ENCODE measurements at regions not wholly inside any gene's neighbourhood (a gene's known extent, or its start where the extent isn't known, plus 50 kb on each side); places are given as distances from the start of the nearest gene placed in this dataset.
"Not testable (repeated sequence)": the region's sequence is repeated elsewhere in the genome, so short reads cannot be mapped to it uniquely, and the experiment has no call there.

DNA sequence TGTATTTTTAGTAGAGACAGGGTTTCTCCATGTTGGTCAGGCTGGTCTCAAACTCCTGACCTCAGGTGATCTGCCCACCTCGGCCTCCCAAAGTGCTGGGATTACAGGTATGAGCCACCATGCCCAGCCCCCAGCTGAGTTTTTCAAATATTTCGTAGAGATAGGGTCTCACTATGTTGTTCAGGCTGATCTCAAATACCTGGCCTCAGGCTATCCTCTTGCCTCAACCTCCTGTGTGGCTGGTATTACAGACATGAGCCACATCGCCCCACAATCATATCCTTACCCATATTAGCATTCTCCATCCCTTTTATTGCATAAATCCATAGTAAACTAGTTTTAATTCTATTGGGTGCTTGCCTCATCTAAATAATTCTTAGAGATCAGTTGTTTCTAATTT lies 157.6 kb upstream of the HEY2 start:
- DNase-seq (ENCODE audit: low read depth): not testable (repeated sequence)

DNA sequence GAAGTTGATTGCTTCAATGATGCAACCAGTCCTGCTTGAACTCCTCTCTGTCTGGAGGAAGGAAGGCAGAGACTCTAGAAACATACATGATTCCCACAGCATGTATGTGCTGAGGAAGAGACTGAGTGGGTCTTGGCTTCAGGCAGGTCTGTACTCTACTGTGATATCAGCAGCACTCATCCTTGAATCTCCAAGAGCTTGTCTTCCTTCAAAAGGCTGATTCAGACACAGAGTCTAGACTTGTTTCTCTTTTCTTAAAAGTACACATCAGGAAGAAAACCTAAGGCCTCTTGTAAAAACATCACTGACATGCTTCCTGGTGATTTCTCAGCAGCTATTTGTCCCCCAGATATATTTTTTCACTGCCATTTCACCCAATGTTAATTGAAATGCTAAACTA lies 155.7 kb upstream of the HEY2 start:
- no peak for DNase-seq (ENCODE audit: low read depth)

DNA sequence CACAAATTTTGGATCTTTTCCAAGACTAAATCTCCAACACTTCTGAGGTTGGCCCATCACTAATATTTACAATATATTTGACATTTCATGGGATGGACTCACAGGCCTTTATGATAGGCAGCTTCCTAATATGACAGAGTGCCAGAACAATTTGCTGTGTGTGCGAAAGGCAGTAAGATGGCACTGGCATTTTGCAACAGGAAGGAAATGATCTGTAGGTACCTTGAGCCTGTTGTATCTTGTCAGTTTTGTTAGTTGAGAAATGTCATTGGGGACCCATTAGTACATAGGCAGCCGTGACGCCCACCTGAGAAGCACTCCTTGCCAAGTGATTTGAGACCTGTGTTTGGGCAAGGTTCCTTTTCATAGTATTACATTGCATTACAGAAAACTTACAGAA lies 153.4 kb upstream of the HEY2 start:
- no peak for DNase-seq (ENCODE audit: low read depth)

DNA sequence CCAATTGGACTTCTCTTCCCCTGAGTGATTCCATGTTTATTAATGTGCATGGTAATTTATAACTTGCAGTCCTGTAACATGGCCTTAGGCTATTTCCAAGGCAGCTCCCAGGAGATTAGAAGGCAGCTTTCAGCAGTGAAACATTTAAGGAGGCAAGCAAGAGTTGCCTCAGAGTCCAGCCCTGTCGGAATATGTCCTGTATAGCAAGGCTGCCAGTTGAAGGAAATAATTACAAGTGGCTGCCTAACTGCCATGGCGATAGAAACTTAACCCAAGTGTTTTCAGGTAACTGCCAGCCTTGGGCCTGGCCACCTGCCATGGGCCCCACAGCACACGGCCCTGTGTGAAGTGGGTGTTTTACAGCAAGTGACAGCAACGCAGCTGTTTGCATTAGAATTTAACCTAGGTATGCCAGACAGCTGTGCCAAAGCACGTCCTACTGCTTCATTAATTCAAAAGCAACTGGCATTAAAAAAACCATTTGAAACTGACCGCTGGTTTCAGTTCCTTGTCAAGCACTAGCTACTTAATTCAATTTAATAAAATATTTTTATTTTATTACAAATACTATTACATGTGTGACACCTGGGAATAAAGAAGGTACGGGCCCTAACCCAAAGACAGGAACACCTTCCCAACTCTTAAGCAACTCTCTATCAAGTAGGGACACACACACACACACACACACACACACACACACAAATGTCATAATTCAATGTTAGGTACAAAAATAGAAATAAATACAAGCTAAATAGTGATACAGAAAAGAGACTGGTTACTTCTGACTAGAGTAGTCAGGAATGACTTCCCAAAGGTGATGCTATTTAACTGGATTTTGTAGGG lies 151.8 kb upstream of the HEY2 start:
- no peak for DNase-seq (ENCODE audit: low read depth)

DNA sequence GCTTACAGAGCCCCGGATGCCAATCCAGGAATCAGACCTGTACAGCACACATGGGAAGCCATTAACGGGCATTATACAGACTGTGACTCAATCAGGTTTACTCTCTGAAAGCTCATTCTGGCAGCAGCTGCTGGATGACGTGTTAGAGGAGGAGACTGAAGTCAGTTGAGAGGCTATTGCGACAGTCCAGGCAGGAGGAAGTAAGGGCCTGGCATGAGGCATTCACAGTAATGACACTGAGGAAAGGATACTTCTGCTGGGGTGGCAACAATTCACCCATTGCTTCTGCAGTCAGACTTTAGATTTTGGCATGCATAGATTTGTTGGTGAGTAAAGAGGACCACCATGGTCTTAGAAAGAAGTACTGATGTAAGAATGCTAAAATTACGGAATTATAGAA lies 151.0 kb upstream of the HEY2 start:
- DNase-seq (ENCODE audit: low read depth): peak; percentile 58

DNA sequence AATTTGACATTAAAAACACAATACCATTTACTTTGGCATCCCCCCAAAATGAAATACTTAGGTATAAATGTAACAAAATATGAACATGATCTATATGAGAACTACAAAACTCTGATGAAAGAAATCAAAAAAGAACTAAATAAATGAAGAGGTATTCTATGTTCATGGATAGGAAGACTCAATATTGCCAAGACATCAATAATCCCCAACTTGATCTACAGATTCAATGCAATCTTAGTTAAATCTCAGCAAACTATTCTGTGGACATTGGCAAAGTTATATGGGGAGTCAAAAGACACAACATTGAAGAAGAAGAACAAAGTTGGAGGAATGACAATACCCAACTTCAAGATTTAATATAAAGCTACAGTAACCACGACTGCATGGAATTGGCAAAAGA lies 145.2 kb upstream of the HEY2 start:
- no peak for DNase-seq (ENCODE audit: low read depth)

DNA sequence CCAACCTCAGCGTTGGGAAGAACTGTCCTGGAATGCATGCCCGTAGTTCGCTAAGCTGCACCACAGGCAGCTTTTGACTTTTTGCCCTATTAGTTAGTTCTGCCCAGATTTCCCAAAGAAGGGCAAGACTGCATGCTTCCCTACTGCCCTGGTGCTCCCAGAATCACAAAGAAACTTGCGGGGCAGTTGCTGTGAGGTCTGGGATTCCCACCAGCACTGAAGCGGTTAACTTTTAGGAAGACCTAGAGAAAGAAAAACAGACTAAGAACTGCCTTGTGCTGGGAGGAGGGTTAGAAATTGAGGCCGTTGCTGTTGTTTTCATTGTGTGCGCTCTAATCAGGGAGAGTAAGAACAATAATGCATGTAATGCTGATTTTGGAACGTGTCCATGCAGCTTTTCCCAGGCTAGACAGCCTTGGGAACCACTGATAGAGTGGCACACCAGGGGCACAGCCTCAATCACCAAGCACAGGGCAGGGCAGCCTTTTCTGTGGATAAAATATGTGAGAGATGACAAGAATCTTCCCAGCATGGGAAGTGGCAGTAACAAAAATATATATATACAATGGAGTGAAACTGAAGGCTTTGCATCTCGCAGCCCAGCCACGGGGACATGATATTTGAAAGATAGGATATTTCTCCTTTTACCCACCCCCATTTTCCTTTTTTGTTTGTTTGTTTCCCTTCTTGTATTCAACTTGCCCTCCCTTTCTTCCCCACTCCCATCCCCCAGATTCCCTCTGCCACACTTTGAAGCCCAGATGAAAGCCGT lies 137.7 kb upstream of the HEY2 start:
- DNase-seq (ENCODE audit: low read depth): no peak

DNA sequence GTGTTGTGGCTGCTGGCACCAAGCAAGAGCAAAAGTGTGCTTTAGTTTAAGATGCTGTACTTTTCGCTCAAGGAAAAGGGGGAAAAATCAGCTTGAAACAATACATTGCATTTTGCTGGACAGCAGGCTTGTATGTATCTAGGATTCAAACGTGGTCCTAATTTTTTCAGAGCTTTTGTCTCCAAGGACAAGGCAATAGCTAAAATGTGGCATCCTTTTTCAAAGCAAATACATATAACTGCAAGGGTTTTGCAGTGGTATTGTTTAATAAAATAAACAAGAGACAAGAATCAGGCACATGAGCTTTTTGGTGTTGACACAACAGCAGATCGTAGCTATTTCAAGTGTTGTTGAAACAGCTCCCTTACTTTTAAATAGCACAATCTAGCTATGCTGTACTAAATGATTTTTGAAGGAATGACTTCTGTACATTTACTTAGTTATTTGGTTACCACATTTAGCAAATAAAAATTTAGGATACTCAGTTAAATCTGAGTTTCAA lies 137.0 kb upstream of the HEY2 start:
- DNase-seq (ENCODE audit: low read depth): no peak

DNA sequence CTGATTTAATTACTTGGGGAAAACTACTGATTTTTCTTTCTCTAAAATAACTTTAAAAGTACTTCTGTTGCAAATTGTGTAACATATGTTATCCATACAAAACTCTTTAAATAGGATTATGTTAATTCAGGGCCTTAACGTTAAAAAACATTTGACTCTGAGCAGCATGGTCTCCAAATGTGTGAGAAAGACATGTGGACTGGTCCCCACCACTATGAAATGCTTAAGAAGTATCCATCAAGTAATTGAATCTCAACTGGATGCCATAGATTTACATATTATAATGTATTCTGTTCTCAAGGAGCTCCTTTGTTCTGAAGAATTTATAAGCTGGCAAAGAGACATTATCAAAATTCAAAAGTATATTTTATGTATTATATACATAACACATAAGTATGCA lies 130.8 kb upstream of the HEY2 start:
- DNase-seq (ENCODE audit: low read depth): no peak

DNA sequence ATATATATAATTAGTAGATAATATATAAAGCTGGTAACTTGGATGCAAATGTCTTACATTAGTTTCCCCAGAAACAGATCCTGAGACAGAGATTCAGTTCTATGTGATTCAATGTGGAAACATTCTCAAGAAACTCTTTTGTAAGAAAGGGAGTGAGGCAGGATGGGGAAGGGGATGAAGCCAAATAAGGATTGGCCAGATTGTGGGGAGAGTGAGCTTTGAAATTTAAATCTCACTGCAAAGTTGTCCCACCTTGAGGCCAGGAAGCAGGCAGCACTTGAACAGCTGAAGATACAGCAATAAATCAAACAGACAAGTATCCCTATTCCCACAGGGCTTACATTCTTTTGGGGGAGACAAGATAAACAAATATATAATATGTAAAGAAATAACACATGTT lies 126.3 kb upstream of the HEY2 start:
- no peak for DNase-seq (ENCODE audit: low read depth)

DNA sequence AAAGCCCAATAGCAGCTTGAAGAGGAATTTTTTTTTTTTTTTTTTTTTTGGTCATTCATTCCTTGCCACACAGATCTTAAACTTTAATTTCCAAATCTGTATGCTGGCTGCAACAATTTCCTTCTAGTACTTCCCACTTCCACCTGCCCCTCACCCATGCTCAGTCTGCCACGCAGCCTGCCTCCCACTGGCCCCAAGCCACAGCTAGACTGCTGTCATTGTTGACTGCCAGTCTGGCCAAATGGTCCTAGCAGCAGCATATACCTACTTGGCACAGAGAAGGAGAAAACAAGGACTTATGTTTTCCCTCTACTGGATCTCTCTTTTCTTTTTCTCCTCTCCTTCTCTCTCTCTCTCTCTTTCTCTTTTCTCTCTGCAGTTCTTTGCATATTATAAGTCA lies 118.3 kb upstream of the HEY2 start:
- DNase-seq (ENCODE audit: low read depth): no peak

DNA sequence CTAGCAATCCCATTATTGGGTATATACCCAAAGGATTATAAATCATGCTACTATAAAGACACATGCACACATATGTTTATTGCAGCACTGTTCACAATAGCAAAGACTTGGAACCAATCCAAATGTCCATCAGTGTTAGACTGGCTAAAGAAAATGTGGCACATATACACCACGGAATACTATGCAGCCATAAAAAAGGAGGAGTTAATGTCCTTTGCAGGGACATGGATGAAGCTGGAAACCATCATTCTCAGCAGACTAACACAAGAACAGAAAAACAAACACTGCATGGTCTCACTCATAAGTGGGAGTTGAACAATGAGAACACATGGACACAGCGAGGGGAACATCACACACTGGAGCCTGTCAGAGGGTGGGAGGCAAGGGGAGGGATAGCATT lies 113.4 kb upstream of the HEY2 start:
- DNase-seq (ENCODE audit: low read depth): not testable (repeated sequence)

DNA sequence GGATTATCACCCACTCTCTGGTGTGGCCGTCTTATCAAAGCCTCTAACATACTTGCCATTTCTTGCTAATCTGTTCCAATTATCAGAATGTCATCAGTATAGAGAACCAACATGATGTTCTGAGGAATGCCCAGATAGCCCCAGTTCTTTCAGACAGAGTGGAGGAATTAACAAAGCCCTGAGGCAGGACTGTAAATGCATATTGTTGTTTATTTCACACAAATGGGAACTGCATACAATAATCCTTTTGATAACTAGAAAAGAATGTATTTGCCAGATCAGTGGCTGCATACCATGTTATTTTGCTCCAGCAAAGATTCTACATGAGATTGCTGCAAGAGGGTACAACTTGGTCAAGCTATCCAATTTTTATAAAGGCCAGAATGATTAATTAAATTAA lies 112.8 kb upstream of the HEY2 start:
- DNase-seq (ENCODE audit: low read depth): no peak

DNA sequence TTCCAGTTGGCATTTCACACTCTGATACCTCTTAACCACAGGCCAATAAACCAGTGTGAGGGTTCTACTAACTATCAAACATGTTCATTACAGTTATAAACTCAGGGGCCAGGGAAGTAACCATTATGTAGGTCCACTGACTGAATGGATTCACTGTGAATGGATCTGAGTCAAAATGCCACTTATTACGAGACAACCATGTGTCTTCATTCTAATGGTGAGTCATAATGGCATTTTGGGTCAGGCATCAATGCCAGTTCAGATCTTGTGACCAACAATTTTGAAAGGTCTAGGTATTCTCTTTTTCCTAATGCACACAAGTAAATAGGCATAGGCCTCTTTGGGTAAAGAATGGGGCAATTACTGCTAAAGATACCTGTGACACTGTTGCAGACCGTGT lies 112.2 kb upstream of the HEY2 start:
- DNase-seq (ENCODE audit: low read depth): no peak

DNA sequence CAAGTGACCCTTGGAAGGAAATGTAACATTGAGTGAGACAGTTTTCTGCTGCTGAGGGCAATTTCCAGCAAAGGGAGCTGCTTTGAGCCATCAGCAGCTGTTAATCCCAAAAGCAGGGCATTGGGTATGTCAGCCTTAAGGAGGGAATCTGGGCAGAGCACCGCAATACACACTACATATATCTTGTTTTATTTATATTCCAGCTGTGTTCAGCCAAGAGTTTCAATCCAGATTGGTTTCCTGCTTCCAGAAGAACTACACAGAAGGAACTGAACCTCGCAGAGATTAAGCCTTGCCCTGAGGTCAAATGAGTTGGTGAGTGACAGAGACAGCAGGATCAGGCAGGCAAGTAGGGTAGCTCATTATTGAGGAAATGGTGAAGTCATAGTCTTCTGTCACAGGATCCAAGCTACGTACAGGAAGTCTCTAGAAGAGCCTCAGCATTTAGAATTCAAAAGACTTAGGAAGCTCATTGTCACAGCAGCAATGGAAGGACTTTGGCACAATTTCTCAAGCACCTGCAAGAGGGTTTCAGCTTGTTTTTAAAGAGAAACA lies 109.9 kb upstream of the HEY2 start:
- DNase-seq (ENCODE audit: low read depth): no peak

DNA sequence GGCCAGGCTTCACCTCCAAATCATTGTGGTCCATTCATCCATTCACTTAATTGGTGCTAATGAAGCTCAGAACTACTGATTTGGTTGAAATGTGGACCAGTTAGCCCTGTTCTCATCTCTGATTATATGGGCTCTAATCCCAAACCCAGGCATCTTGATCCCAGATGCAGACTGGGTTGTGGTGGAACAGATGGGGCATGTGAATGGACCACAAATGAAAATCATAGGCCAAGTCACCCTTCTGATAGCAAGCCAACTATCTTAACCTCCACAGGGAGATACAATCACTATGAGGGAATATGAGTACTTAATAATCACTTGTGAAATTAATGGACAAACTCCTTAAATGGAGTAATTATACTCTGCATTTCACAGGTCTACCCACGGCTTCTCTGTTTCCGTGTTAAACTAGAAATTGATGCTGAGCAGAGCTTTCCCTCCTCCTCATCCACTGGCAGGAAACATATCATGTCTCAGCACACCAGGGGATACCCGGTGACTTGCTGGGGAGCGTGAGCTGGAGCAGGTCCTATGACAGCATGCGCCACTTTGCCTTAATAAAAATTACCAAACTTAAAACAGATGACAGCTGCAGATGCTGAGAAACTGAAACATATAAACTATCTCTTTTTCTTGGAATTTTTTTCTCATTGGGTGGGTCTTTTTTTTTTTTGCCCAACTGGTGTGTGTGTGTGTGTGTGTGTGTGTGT lies 108.8 kb upstream of the HEY2 start:
- no peak for DNase-seq (ENCODE audit: low read depth)

DNA sequence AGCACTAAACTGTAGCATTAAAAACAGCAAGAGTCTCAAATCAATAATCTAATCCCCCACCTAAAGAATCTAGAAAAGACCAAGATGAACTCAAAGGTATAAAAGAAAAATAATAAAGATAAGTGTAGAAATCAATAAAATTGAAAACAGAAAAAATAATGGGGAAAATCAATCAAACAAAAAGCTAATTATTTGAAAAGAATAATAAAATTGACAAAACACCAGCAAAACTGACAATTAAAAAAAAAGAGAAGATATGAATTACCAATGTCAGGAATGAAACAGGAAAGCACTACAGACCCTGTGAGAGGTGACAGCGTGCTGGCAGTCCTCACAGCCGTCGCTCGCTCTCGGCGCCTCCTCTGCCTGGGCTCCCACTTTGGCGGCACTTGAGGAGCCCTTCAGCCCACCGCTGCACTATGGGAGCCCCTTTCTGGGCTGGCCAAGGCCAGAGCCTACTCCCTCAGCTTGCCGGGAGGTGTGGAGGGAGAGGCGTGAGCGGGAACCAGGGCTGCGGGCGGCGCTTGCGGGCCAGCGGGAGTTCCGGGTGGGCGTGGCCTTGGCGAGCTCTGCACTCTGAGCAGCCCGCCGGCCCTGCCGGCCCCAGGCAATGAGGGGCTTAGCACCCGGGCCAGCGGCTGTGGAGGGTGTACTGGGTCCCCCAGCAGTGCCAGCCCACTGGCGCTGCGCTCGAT lies 105.3 kb upstream of the HEY2 start:
- not testable (repeated sequence) for DNase-seq (ENCODE audit: low read depth)

DNA sequence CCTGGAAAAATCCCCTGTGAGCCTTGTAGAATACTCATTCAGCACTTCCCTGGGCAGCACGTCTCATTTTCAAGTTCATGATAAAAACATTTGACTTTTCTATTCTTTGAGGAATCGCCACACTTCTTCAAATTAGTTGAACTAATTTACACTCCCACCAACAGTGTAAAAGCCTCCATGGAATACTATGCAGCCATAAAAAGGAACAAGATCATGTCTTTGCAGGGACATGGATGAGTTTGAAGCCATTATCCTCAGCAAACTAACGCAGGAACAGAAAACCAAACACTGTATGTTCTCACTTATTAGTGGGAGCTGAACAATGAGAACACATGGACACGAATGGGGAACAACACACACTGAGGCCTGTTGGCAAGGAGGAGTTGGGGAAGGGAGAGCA lies 102.0 kb upstream of the HEY2 start:
- no peak for DNase-seq (ENCODE audit: low read depth)

DNA sequence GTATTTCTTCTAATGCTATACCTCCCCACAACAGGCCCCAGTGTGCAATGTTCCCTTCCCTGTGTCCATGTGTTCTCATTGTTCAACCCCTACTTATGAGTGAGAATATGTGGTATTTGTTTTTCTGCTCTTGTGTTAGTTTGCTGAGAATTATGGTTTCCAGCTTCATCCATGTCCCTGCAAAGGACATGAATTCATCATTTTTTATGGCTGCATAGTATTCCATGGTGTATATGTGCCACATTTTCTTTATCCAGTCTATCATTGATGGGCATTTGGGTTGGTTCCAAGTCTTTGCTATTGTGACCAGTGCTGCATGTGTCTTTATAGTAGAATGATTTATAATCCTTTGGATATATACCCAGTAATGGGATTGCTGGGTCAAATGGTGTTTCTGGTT lies 95.7 kb upstream of the HEY2 start:
- not testable (repeated sequence) for DNase-seq (ENCODE audit: low read depth)

DNA sequence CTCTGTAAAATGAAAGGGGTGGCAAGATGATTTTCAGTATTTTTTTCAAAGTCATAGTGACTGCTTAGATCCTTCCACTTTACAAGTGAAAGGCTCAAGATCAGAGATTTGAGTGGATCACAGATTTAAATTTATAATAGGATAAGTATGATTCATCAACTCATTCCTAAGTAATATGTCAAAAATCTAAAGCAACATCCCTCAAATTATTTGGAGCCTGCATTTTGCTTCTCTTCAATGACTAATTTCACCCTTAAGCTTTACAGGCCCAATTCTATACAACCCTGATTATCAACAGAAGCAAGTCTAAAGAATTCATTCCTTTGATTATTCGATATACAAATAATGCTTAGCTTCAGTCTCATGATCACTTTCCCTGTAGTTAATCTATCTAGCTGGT lies 93.9 kb upstream of the HEY2 start:
- no peak for DNase-seq (ENCODE audit: low read depth)

DNA sequence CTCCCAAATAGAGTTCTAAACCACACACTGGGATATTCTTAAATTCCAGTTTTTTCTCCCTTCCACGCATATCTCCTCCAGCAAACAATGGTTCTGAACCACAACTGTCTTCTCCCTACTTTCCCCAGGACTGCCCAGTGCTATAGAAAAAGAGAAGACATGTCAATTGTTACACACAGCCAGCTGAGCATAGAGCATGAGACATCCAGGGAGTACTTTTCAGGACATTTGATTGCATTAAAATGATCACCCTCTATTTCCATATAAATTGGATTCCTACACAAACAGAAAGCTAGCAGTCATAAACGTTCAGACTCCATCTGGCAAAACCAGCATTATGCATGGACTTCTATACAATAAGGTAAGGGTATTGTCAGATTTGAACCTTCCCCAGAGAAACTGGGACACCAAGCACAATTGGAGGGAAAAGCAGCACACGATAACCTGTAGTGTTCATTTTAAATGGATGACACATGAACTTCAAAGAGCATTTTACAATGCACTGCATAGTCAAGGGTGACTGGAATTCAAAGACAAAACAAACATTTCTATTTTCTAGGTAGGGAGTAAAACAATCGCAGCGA lies 93.1 kb upstream of the HEY2 start:
- DNase-seq (ENCODE audit: low read depth): no peak

All from HS-5 (cell line).